Choroid plexus epithelial cell (primary cell): ENCODE measurements at regions not wholly inside any gene's neighbourhood (a gene's known extent, or its start where the extent isn't known, plus 50 kb on each side); places are given as distances from the start of the nearest gene placed in this dataset.

Source experiments
- DNase-seq: peaks from one replicate; pipeline ENCODE4 v3.0.0-alpha.2; 2010; ENCODE audit warnings: low read depth
- H3K4me3 ChIP-seq: 2 replicates; pipeline ENCODE4 v1.5.1; 2011; ENCODE audit warnings: low read depth, mild to moderate bottlenecking, control low read depth, low read length, moderate library complexity
- CTCF ChIP-seq: conservative IDR thresholded peaks from 2 replicates; pipeline ENCODE4 v1.5.1; 2011; ENCODE audit warnings: low read depth, mild to moderate bottlenecking, control low read depth, inconsistent platforms, low read length, moderate library complexity

GRCh38 chr13:90415902-90416301 lies 931.6 kb upstream of the MIR17HG start:
- no peak for TF ChIP-seq CTCF
- no peak overlapping the region for H3K4me3 ChIP-seq
- DNase-seq: peak; percentile 23

GRCh38 chr13:90416519-90416918 lies 931.0 kb upstream of the MIR17HG start:
- no peak overlapping the region for H3K4me3 ChIP-seq
- DNase-seq: peak; percentile 89
- TF ChIP-seq CTCF: no peak

GRCh38 chr13:90416938-90417337 lies 930.5 kb upstream of the MIR17HG start:
- TF ChIP-seq CTCF: no peak
- H3K4me3 ChIP-seq: no peak overlapping the region
- no peak for DNase-seq

- peak; percentile 53 for TF ChIP-seq CTCF
- peak; percentile 48 for DNase-seq
- H3K4me3 ChIP-seq: no peak overlapping the region
Measured at GRCh38 chr13:90420683-90421082, 926.8 kb upstream of the MIR17HG start.

GRCh38 chr13:90427322-90428272 lies 919.9 kb upstream of the MIR17HG start:
- DNase-seq: no peak
- H3K4me3 ChIP-seq: no peak overlapping the region
- TF ChIP-seq CTCF: no peak

GRCh38 chr13:90428522-90429210 lies 918.8 kb upstream of the MIR17HG start:
- TF ChIP-seq CTCF: no peak
- no peak for DNase-seq
- no peak overlapping the region for H3K4me3 ChIP-seq
